ENCODE measurements at regions not wholly inside any gene's neighbourhood (a gene's known extent, or its start where the extent isn't known, plus 50 kb on each side); places are given as distances from the start of the nearest gene placed in this dataset.

GRCh38 chr1:198829356-198829755 lies 190.5 kb downstream of the PTPRC start:
- TF ChIP-seq EZH2phosphoT487 (IDR thresholded peaks at IDR 0.05; ENCODE audit: low read depth) (no peak), CTCF (IDR thresholded peaks at IDR 0.05; ENCODE audit: low read depth, low read length) (no peak)
- no peak overlapping the region for H3K4me2 ChIP-seq (ENCODE audit: low read length)

GRCh38 chr1:198829944-198830343 lies 191.1 kb downstream of the PTPRC start:
- Histone ChIP-seq H3K9ac (ENCODE audit: low read length) (no peak overlapping the region), H3K4me1 (ENCODE audit: low read length) (peaks cover 6% of the 10 kb centered on the region; the same call in 1 of the 2 replicates), H3K9me3 (ENCODE audit: insufficient read depth, low read length) (no peaks in the 10 kb centered on the region), H3K79me2 (ENCODE audit: low read length) (no peaks in the 10 kb centered on the region), H4K20me1 (ENCODE audit: insufficient read depth, low read length) (no peaks in the 10 kb centered on the region), H3K36me3 (replicated peaks; ENCODE audit: low read depth, low read length) (no peaks in the 10 kb centered on the region), H3K27me3 (ENCODE audit: low read depth, low read length) (no peaks in the 10 kb centered on the region), H3K27ac (ENCODE audit: low read length) (no peak overlapping the region), H2AFZ (ENCODE audit: low read depth, low read length) (no peak overlapping the region), H3K4me2 (ENCODE audit: low read length) (no peak overlapping the region), H3K4me3 (ENCODE audit: low read length) (no peak overlapping the region)
- TF ChIP-seq CTCF (IDR thresholded peaks at IDR 0.05; ENCODE audit: low read depth, low read length) (peak; percentile 89), EZH2phosphoT487 (IDR thresholded peaks at IDR 0.05; ENCODE audit: low read depth) (no peak)

More at GRCh38 chr1:198829356-198829755, 190.5 kb downstream of the PTPRC start:
- H3K4me3 ChIP-seq (ENCODE audit: low read length): no peak overlapping the region
- H3K9ac ChIP-seq (ENCODE audit: low read length): no peak overlapping the region
- H3K79me2 ChIP-seq (ENCODE audit: low read length): no peaks in the 10 kb centered on the region
- no peak overlapping the region for H3K27ac ChIP-seq (ENCODE audit: low read length)
- H4K20me1 ChIP-seq (ENCODE audit: insufficient read depth, low read length): no peaks in the 10 kb centered on the region
- H3K9me3 ChIP-seq (ENCODE audit: insufficient read depth, low read length): no peaks in the 10 kb centered on the region
- H3K4me1 ChIP-seq (ENCODE audit: low read length): peaks cover 6% of the 10 kb centered on the region; the same call in 1 of the 2 replicates
- no peak overlapping the region for H2AFZ ChIP-seq (ENCODE audit: low read depth, low read length)
- no peaks in the 10 kb centered on the region for H3K36me3 ChIP-seq (replicated peaks; ENCODE audit: low read depth, low read length)
- no peaks in the 10 kb centered on the region for H3K27me3 ChIP-seq (ENCODE audit: low read depth, low read length)

GRCh38 chr1:198830412-198830811 lies 191.6 kb downstream of the PTPRC start:
- Histone ChIP-seq H3K27me3 (ENCODE audit: low read depth, low read length) (no peaks in the 10 kb centered on the region), H3K9me3 (ENCODE audit: insufficient read depth, low read length) (no peaks in the 10 kb centered on the region), H3K79me2 (ENCODE audit: low read length) (no peaks in the 10 kb centered on the region), H3K36me3 (replicated peaks; ENCODE audit: low read depth, low read length) (no peaks in the 10 kb centered on the region), H4K20me1 (ENCODE audit: insufficient read depth, low read length) (no peaks in the 10 kb centered on the region), H3K4me1 (ENCODE audit: low read length) (peaks cover 6% of the 10 kb centered on the region; the same call in 1 of the 2 replicates), H3K4me3 (ENCODE audit: low read length) (no peak overlapping the region), H3K27ac (ENCODE audit: low read length) (no peak overlapping the region), H3K4me2 (ENCODE audit: low read length) (no peak overlapping the region), H2AFZ (ENCODE audit: low read depth, low read length) (no peak overlapping the region), H3K9ac (ENCODE audit: low read length) (no peak overlapping the region)
- TF ChIP-seq EZH2phosphoT487 (IDR thresholded peaks at IDR 0.05; ENCODE audit: low read depth) (no peak), CTCF (IDR thresholded peaks at IDR 0.05; ENCODE audit: low read depth, low read length) (no peak)

GRCh38 chr1:198833706-198834503 lies 195.1 kb downstream of the PTPRC start:
- Histone ChIP-seq H2AFZ (ENCODE audit: low read depth, low read length) (no peak overlapping the region), H4K20me1 (ENCODE audit: insufficient read depth, low read length) (no peaks in the 10 kb centered on the region), H3K4me1 (ENCODE audit: low read length) (peaks cover 13% of the 10 kb centered on the region), H3K27ac (ENCODE audit: low read length) (no peak overlapping the region), H3K4me2 (ENCODE audit: low read length) (no peak overlapping the region), H3K27me3 (ENCODE audit: low read depth, low read length) (no peaks in the 10 kb centered on the region), H3K9me3 (ENCODE audit: insufficient read depth, low read length) (no peaks in the 10 kb centered on the region), H3K79me2 (ENCODE audit: low read length) (no peaks in the 10 kb centered on the region), H3K9ac (ENCODE audit: low read length) (no peak overlapping the region), H3K36me3 (replicated peaks; ENCODE audit: low read depth, low read length) (no peaks in the 10 kb centered on the region), H3K4me3 (ENCODE audit: low read length) (no peak overlapping the region)
- TF ChIP-seq EZH2phosphoT487 (IDR thresholded peaks at IDR 0.05; ENCODE audit: low read depth) (no peak), CTCF (IDR thresholded peaks at IDR 0.05; ENCODE audit: low read depth, low read length) (no peak)

Data from OCI-LY3 (cell line).